Mesothelial cell of epicardium (in vitro differentiated cells): ENCODE measurements at regions not wholly inside any gene's neighbourhood (a gene's known extent, or its start where the extent isn't known, plus 50 kb on each side); places are given as distances from the start of the nearest gene placed in this dataset.

Experiments used
- DNase-seq, 2 experiments: peaks; one replicate each; pipeline ENCODE4 v3.0.0; 2021; ENCODE audit warnings: low spot score in 2 of 2; ENCODE audit not compliant: unreplicated experiment in 2 of 2
- H3K27ac Mint-ChIP-seq: 2 replicates; pipeline ENCODE4 v1.8.0; 2021; ENCODE audit warnings: mixed read lengths
- H3K27me3 Mint-ChIP-seq: 2 replicates; pipeline ENCODE4 v1.8.0; 2021; ENCODE audit warnings: low read depth, mixed read lengths
- H3K36me3 Mint-ChIP-seq: 2 replicates; pipeline ENCODE4 v1.8.0; 2021; ENCODE audit warnings: mixed read lengths
- H3K4me1 Mint-ChIP-seq: 2 replicates; pipeline ENCODE4 v1.8.0; 2021; ENCODE audit warnings: mixed read lengths
- H3K4me3 Mint-ChIP-seq: 2 replicates; pipeline ENCODE4 v1.8.0; 2021; ENCODE audit warnings: mild to moderate bottlenecking, moderate library complexity, mixed read lengths
- H3K9me3 Mint-ChIP-seq: 2 replicates; pipeline ENCODE4 v1.8.0; 2021; ENCODE audit warnings: mixed read lengths
- CTCF ChIP-seq: fragments of 200-600 bp; sonication (generic); IDR thresholded peaks from one replicate; pipeline ENCODE4 v1.5.0; 2021; ENCODE audit warnings: antibody characterized with exemption; ENCODE audit not compliant: unreplicated experiment

GRCh38 chr2:39545957-39546356 is 108.9 kb upstream of the MAP4K3 start:
- no peak overlapping the region for H3K27ac Mint-ChIP-seq
- peaks cover 7% of the 10 kb centered on the region for H3K4me1 Mint-ChIP-seq
- no peak overlapping the region for H3K4me3 Mint-ChIP-seq
- no peaks in the 10 kb centered on the region for H3K36me3 Mint-ChIP-seq
- peaks cover 17% of the 10 kb centered on the region for H3K9me3 Mint-ChIP-seq
- no peak for DNase-seq
- no peaks in the 10 kb centered on the region for H3K27me3 Mint-ChIP-seq
- TF ChIP-seq CTCF, result no peak

DNA sequence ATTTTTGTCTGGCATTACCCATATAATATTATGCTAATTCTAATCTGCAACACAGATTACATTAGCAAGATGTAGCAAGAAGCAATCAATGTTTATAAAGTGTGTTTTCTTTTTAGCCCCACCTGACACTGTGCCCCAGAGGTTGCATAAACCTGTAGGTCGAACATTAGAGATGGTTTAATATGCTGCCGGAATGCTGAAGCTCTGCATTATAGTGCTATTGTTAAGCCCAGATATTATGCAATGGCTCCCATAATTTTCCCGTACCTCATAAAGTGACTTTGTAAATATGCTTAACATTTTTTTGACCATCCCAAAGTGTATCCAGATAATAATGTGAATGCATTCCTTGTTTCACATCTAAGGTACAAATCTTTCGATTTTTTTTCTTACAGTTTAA is 109.3 kb upstream of the MAP4K3 start:
- no peak overlapping the region for H3K27ac Mint-ChIP-seq
- no peak overlapping the region for H3K4me3 Mint-ChIP-seq
- TF ChIP-seq CTCF, result no peak
- H3K9me3 Mint-ChIP-seq, result peaks cover 17% of the 10 kb centered on the region
- DNase-seq, result no peak
- peaks cover 9% of the 10 kb centered on the region for H3K4me1 Mint-ChIP-seq
- no peaks in the 10 kb centered on the region for H3K27me3 Mint-ChIP-seq
- no peaks in the 10 kb centered on the region for H3K36me3 Mint-ChIP-seq

DNA sequence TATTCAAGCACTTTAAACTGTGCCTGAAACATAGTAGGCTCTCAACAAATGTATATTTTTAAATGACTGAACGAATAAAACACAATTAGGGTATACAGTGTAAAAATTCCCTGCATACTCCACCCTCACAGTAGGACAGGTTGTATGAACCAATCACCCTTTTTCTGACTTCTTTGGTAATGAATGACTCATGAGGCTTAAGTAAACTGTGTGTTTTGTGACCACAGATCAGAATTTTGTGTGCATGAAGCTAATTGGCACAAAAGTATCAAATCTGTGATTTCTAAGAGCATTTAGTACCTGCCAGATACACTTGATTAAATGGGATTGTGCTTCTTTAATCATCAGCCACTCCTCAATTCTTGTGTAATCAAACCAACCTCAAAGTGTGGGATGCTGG is 109.9 kb upstream of the MAP4K3 start:
- H3K4me1 Mint-ChIP-seq, result peaks cover 9% of the 10 kb centered on the region
- DNase-seq, result no peak
- peaks cover 17% of the 10 kb centered on the region for H3K9me3 Mint-ChIP-seq
- no peak overlapping the region for H3K4me3 Mint-ChIP-seq
- no peaks in the 10 kb centered on the region for H3K27me3 Mint-ChIP-seq
- TF ChIP-seq CTCF, result no peak
- H3K27ac Mint-ChIP-seq, result no peak overlapping the region
- no peaks in the 10 kb centered on the region for H3K36me3 Mint-ChIP-seq

DNA sequence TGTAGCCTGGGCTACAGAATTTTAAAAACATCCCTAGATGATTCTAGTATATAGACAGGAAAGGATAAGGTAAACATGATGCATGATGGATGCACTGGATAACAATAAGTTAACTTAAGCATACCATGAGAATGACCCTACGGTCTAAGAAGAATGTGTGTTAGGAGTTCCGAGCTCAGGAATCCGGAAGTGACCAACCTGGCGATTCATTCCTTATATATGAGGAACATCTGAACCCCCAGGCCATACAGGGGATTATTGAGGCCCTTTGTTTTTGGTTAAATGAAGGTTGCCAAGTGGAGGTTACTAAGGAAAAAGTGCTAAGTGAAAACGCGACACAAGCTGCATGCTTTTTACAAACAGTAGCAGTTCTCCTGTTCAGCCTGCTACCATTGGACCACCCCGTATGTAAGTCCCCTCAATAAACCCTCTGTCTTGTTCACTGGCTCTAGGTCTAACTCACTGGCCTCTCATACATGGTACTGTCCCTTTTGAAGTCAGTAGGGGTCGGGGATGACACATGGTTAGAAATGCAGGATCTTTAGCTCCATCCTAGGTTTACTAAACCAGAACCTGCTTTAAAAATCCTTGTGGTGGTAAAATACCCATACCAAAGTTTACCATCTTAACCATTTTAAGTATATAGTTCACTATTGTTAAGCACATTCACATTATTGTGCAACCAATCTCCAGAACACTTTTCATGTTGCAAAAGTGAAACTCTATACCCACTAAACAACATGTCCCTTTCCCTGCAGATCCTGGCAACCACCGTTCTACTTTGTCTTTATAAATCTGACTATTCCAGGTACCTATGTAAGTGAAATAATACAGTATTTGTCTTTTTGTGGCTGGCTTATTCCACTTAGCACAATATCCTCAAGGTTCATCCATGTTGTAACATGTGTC is 111.0 kb upstream of the MAP4K3 start:
- no peak for DNase-seq
- no peaks in the 10 kb centered on the region for H3K36me3 Mint-ChIP-seq
- H3K27me3 Mint-ChIP-seq, result no peaks in the 10 kb centered on the region
- no peak for TF ChIP-seq CTCF
- H3K4me1 Mint-ChIP-seq, result peaks cover 9% of the 10 kb centered on the region
- H3K27ac Mint-ChIP-seq, result no peak overlapping the region
- no peak overlapping the region for H3K4me3 Mint-ChIP-seq
- peaks cover 22% of the 10 kb centered on the region for H3K9me3 Mint-ChIP-seq

- Mint-ChIP-seq H3K27ac (no peak overlapping the region), H3K9me3 (peaks cover 31% of the 10 kb centered on the region), H3K4me1 (peaks cover 9% of the 10 kb centered on the region), H3K36me3 (peaks cover 2% of the 10 kb centered on the region), H3K4me3 (no peak overlapping the region), H3K27me3 (no peaks in the 10 kb centered on the region)
- DNase-seq, result no peak
- TF ChIP-seq CTCF, result no peak
Observed at GRCh38 chr2:39549000-39549399, 111.9 kb upstream of the MAP4K3 start.
